ENCODE measurements at regions not wholly inside any gene's neighbourhood (a gene's known extent, or its start where the extent isn't known, plus 50 kb on each side); places are given as distances from the start of the nearest gene placed in this dataset.

DNA sequence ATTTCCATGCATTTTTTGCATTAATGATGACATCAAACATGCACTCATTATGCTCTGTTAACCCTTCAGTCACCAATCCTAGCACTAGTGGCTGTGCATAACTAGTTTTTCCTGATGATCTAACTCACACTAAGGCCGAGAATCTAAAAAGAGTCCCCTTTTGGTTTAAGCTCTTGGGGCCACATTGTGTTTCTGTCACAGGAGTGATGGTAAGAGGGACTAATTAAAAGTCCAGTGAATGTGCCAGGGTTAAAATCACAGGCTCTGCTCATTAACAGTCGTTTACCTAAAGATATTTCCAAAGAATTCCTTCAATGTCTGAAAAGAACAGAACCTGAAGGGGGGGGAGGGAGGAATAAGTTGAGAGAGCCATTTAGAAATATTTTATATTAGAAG, 359.0 kb upstream of the ANKRD30A start:
- Mint-ChIP-seq H3K27ac (ENCODE audit: unreplicated experiment) (peak overlapping the region; percentile 46), H3K27me3 (ENCODE audit: low read depth) (peaks cover 45% of the 10 kb centered on the region), H3K9me3 (peaks cover 4% of the 10 kb centered on the region), H3K4me3 (no peak overlapping the region), H3K36me3 (ENCODE audit: low read depth) (no peaks in the 10 kb centered on the region), H3K4me1 (peaks cover 22% of the 10 kb centered on the region)
- TF ChIP-seq, protein P1, sequence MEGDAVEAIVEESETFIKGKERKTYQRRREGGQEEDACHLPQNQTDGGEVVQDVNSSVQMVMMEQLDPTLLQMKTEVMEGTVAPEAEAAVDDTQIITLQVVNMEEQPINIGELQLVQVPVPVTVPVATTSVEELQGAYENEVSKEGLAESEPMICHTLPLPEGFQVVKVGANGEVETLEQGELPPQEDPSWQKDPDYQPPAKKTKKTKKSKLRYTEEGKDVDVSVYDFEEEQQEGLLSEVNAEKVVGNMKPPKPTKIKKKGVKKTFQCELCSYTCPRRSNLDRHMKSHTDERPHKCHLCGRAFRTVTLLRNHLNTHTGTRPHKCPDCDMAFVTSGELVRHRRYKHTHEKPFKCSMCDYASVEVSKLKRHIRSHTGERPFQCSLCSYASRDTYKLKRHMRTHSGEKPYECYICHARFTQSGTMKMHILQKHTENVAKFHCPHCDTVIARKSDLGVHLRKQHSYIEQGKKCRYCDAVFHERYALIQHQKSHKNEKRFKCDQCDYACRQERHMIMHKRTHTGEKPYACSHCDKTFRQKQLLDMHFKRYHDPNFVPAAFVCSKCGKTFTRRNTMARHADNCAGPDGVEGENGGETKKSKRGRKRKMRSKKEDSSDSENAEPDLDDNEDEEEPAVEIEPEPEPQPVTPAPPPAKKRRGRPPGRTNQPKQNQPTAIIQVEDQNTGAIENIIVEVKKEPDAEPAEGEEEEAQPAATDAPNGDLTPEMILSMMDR (conservative IDR thresholded peaks at IDR 0.05) = no peak
- no peak for DNase-seq (ENCODE audit: low read depth, low spot score)

DNA sequence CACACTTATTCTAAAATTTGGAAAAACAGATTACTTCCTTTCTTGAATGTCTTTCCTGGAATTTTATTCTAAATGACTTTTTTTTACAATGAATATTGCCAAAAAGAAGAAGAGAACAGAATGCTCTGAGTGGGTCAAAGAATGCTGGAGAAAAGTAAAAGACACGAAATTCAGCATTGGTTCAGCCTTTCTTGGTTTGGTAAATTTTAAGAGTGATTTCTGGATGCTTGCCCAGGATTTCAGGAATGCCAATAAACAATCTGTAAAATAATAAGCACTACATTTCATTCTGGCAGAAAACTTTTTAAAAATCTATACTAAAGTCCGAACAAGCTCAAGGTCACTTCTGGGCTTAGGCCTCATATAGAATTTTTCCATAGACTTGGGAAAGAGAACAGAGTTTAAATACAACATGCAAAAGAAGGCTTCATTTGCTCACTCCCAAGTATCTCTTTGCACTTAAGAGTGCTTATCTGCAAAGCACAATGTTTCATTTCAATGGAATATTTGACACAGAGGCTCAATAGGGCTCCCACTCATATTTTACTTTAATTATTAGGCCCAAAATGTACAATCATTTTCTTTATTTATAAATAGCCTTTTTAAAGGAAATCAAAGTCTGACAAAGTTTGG, 359.5 kb upstream of the ANKRD30A start:
- H3K27me3 Mint-ChIP-seq (ENCODE audit: low read depth) = peaks cover 40% of the 10 kb centered on the region
- H3K36me3 Mint-ChIP-seq (ENCODE audit: low read depth) = no peaks in the 10 kb centered on the region
- no peak overlapping the region for H3K4me3 Mint-ChIP-seq
- H3K4me1 Mint-ChIP-seq = peaks cover 17% of the 10 kb centered on the region
- H3K9me3 Mint-ChIP-seq = peaks cover 4% of the 10 kb centered on the region
- no peak overlapping the region for H3K27ac Mint-ChIP-seq (ENCODE audit: unreplicated experiment)
- DNase-seq (ENCODE audit: low read depth, low spot score) = no peak
- TF ChIP-seq, protein P1 (conservative IDR thresholded peaks at IDR 0.05) = no peak

DNA sequence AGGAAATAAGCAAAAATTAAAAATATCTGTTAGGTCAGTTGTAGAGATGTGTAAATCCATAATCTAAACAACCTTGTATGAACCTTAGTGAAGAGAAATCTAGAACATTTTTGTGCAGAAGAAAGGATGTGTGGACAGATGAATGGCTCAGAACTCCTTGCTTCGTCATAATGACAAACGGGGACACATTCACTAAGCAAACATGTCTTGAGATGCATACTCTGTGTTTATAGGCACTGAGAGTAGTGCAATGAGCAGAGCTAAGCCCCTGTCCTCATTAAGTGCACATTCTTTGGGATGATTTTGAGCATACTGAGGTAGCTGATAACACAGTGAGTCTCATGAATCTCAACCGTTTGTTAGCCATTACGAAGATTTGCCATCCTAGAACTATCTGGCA, 360.6 kb upstream of the ANKRD30A start:
- Mint-ChIP-seq H3K27ac (ENCODE audit: unreplicated experiment) (no peak overlapping the region), H3K27me3 (ENCODE audit: low read depth) (peaks cover 31% of the 10 kb centered on the region), H3K4me3 (no peak overlapping the region), H3K36me3 (ENCODE audit: low read depth) (no peaks in the 10 kb centered on the region), H3K9me3 (peaks cover 4% of the 10 kb centered on the region), H3K4me1 (peaks cover 17% of the 10 kb centered on the region)
- no peak for DNase-seq (ENCODE audit: low read depth, low spot score)
- TF ChIP-seq, protein P1 (conservative IDR thresholded peaks at IDR 0.05) = no peak

DNA sequence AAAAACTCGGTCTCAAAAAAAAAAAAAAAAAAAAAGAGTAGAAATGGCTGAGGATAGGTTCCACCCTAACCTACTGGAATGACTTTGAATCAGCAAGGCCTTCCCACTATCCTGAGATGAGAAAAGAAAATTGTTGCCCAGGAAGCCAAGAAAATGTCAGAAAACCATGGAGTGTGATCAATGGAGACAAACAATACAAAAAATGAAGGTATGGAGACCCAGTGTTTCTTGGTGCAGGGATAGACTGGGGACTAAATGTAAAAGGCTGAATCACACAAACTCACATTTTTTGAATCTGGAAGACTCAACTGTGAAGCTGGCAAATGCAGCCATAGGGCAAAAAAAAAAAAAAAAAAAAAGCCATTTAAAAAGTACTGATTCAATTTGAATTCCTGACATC, 364.3 kb upstream of the ANKRD30A start:
- Mint-ChIP-seq H3K9me3 (no peaks in the 10 kb centered on the region), H3K4me1 (peaks cover 4% of the 10 kb centered on the region), H3K36me3 (ENCODE audit: low read depth) (no peaks in the 10 kb centered on the region), H3K27ac (ENCODE audit: unreplicated experiment) (no peak overlapping the region), H3K27me3 (ENCODE audit: low read depth) (peaks cover 15% of the 10 kb centered on the region), H3K4me3 (no peak overlapping the region)
- DNase-seq (ENCODE audit: low read depth, low spot score) = no peak
- TF ChIP-seq, protein P1 (conservative IDR thresholded peaks at IDR 0.05) = no peak

DNA sequence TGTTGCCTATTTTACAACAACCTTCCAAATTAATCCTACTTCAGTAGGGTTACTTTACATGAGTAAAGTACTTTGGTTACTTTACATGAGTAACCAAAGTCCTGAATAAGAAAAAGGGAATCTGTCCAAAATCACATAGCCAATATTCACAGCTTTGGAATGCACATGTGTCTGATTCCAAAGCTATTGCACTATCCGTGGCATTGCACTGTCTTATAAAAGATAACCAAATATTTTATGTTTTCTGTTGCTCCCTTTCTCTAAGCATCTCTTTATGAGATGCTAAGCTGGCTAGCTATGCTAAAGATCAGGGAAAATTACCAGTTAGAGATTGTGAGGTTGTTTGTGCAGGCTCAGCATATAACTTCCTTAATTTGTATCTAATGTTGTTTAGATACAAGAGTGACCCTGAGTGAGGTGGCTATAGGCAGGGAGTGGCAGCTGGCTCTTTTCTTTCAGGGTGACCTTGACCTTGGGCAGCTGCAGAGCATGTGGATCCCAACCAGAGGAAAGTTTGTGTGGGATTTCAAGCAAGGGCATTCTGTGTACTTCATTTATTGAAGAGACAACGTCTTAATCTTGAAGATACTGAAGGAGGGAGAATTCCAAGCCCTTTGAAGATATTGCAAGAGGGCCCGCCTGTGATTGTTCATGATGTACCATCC, 366.1 kb upstream of the ANKRD30A start:
- Mint-ChIP-seq H3K27ac (ENCODE audit: unreplicated experiment) (no peak overlapping the region), H3K36me3 (ENCODE audit: low read depth) (no peaks in the 10 kb centered on the region), H3K9me3 (no peaks in the 10 kb centered on the region), H3K27me3 (ENCODE audit: low read depth) (peaks cover 4% of the 10 kb centered on the region), H3K4me1 (no peaks in the 10 kb centered on the region), H3K4me3 (no peak overlapping the region)
- no peak for DNase-seq (ENCODE audit: low read depth, low spot score)
- TF ChIP-seq, protein P1 (conservative IDR thresholded peaks at IDR 0.05) = no peak

All from neural crest cell (in vitro differentiated cells).